ENCODE measurements at regions not wholly inside any gene's neighbourhood (a gene's known extent, or its start where the extent isn't known, plus 50 kb on each side); places are given as distances from the start of the nearest gene placed in this dataset.
A peak's percentile ranks its signal among the peaks of the same experiment; 100 is the strongest.

DNA sequence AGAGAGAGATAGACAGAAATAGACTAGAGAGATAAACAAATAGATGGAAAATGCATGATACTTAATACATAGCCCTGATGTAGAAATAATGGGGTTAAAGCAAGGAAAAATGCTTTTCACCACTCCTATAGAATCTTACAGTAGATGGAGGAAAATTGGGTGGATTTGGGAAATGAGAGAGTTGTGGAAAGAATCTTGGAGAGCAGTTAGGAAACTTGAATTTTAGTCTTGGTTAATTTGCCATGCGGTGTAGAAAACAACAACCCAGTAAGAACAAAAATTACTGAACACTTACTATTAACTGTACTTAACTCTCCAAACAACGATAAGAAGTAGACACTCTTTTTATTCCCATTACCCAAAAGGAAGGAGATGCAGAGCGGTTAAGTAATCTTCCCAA is 329.8 kb downstream of the ZNF608 start:
- Histone ChIP-seq H3K4me1 (ENCODE audit: low read depth) (no peaks in the 10 kb centered on the region), H3K9me3 (no peaks in the 10 kb centered on the region), H3K4me3 (no peak overlapping the region), H3K36me3 (ENCODE audit: low read depth) (no peaks in the 10 kb centered on the region)
- ATAC-seq (no peak), DNase-seq (no peak)
- TF ChIP-seq, protein P1, sequence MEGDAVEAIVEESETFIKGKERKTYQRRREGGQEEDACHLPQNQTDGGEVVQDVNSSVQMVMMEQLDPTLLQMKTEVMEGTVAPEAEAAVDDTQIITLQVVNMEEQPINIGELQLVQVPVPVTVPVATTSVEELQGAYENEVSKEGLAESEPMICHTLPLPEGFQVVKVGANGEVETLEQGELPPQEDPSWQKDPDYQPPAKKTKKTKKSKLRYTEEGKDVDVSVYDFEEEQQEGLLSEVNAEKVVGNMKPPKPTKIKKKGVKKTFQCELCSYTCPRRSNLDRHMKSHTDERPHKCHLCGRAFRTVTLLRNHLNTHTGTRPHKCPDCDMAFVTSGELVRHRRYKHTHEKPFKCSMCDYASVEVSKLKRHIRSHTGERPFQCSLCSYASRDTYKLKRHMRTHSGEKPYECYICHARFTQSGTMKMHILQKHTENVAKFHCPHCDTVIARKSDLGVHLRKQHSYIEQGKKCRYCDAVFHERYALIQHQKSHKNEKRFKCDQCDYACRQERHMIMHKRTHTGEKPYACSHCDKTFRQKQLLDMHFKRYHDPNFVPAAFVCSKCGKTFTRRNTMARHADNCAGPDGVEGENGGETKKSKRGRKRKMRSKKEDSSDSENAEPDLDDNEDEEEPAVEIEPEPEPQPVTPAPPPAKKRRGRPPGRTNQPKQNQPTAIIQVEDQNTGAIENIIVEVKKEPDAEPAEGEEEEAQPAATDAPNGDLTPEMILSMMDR (IDR thresholded peaks at IDR 0.05), result no peak
- intact Hi-C loops (cut with DNase I, micrococcal nuclease), result no loop called here

DNA sequence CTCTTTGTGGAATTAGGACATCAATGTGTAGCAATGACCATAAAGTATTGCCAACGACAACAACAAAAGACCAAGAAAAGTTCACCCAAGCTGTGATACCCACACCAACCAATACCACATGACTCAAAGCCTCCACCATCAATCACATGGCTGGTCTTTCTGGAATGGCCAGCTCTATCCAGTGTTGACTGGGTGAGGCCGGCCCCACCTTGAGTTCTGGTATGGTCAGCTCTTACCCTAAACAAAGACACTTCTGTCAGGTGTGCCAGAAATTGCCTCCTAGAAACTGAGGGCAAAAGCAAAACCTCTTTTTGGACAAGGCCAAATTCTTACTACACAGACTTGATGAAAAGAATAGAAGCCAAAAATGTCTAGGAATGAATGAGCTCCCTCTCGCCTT is 331.5 kb downstream of the ZNF608 start:
- intact Hi-C loops (cut with DNase I, micrococcal nuclease), result no loop called here
- DNase-seq (no peak), ATAC-seq (no peak)
- TF ChIP-seq, protein P1 (IDR thresholded peaks at IDR 0.05), result no peak
- Histone ChIP-seq H3K4me3 (no peak overlapping the region), H3K9me3 (no peaks in the 10 kb centered on the region), H3K36me3 (ENCODE audit: low read depth) (no peaks in the 10 kb centered on the region), H3K4me1 (ENCODE audit: low read depth) (no peaks in the 10 kb centered on the region)

DNA sequence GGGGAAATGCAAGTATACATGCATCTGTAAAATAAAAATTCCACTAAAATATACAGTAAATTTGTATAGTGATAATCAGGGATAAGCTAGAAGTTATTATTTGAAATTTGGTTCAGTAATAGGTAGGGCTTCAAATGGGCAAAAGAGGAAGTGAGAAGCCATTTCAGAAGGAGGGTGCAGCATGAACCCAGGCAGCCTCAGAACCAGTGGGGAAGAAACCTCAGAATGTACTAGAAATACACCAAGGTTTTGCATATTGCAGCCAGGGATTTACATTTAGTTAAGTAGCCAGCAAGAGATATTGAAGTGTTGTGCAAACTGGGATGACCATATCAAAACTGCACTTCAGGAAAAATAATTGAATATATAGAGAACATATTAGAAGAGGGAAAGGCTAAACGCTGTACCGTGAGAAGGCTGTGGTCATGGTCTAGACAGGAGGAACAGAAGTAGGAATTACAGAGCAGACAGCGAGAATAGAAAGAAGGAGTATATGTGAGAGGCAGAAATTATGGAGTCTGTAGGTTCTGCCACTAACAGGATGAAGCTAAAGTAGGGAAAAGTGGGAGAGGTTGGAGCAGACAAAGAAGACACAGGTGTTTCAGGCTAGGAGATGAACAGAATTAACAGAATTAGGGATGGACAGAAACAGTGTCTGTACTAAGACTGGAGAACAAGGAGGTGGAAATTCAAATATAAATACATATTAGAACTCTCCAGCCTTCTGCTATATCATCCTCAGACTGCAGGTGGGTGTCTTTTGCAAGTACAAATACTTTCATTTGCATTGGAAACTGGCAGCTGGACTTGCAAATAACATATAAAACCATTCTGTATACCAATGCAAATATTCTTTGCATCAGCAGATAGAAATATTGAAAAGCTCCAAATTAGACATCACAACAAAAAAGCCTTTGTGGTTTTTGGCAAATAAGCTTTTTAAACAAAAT is 335.6 kb downstream of the ZNF608 start:
- TF ChIP-seq, protein P1 (IDR thresholded peaks at IDR 0.05), result no peak
- H3K9me3 ChIP-seq, result no peaks in the 10 kb centered on the region
- intact Hi-C loops (cut with DNase I, micrococcal nuclease), result no loop called here
- H3K36me3 ChIP-seq (ENCODE audit: low read depth), result no peaks in the 10 kb centered on the region
- peak; percentile 36 for ATAC-seq
- no peaks in the 10 kb centered on the region for H3K4me1 ChIP-seq (ENCODE audit: low read depth)
- H3K4me3 ChIP-seq, result no peak overlapping the region
- DNase-seq, result no peak

DNA sequence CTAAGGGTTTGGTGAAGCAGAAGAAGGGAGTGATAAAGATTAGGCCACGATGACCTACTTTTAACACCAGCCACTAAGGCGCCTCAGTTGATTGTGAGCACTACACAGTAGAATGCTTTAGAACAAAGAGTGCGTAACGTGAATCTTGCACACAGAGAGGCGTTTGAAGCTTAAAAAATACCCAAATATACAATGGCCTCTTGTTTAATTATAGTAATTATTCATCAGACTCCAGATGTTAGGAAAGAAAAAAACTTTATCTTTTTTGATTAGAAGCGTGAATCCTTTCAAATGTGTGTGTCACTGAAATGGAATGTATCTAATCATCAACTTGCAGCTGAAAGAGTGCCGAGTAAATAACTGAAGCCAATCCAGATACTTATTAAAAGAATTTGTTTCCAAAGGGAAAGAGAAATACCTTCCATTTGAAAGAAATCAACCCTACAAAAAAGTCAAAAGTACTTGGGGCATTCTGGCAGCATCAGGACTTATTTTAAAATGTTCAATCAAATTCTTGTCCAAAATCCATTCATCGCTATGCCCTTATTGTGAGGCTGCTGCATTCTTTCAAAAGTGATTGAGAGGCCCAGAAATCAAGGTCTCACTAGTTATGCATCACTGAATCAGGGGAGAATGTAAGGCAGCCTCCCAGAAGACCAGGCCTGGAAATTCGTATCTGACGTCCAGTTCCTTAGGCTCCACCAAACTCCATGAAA is 337.5 kb downstream of the ZNF608 start:
- H3K4me3 ChIP-seq, result no peak overlapping the region
- no peaks in the 10 kb centered on the region for H3K9me3 ChIP-seq
- H3K36me3 ChIP-seq (ENCODE audit: low read depth), result no peaks in the 10 kb centered on the region
- ATAC-seq (no peak), DNase-seq (no peak)
- TF ChIP-seq, protein P1 (IDR thresholded peaks at IDR 0.05), result no peak
- intact Hi-C loops (cut with DNase I, micrococcal nuclease), result no loop called here
- H3K4me1 ChIP-seq (ENCODE audit: low read depth), result no peaks in the 10 kb centered on the region

DNA sequence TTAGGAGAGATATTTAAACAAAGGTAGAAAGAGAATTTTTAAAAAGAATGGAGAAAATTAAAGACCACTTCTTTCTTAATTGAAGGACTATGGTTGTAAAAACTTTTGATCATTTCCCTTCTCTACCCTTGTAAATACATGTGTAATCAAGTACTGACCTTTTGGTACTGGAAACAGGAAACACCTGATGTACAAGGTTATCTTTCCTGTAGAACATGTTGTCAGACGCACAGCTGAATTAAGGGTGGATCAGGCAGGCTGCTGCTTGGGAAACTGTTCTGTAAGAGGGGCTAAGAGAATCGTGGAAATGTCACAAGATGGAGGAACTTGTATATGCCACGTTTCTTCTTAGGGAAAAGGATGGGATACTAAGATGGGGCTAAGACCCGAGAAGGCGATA is 341.6 kb downstream of the ZNF608 start:
- intact Hi-C loops (cut with DNase I, micrococcal nuclease), result no loop called here
- Histone ChIP-seq H3K4me3 (no peak overlapping the region), H3K9me3 (no peaks in the 10 kb centered on the region), H3K36me3 (ENCODE audit: low read depth) (no peaks in the 10 kb centered on the region), H3K4me1 (ENCODE audit: low read depth) (no peaks in the 10 kb centered on the region)
- DNase-seq (no peak), ATAC-seq (no peak)
- TF ChIP-seq, protein P1 (IDR thresholded peaks at IDR 0.05), result no peak

Data from mucosa of descending colon (tissue), 3 donors.